ENCODE measurements at regions not wholly inside any gene's neighbourhood (a gene's known extent, or its start where the extent isn't known, plus 50 kb on each side); places are given as distances from the start of the nearest gene placed in this dataset.
"Not testable (repeated sequence)": the region's sequence is repeated elsewhere in the genome, so short reads cannot be mapped to it uniquely, and the experiment has no call there.

DNA sequence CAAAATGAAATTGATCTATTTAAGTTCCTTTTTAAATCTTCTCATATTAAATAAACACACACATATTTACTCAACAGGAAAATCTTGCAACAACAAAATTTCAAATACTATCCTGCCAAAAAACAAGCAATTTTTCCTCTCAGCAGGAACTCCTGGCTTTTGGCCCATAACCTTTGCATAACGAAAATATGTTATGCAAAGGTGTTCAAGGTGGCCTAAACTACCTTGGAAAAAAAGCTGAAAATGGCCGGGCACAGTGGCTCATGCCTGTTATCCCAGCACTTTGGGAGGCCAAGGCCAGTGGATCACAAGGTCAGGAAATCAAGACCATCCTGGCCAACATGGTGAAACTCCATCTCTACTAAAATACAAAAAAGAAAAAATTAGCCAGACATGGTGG lies 424.3 kb upstream of the ZNF337 start:
- DNase-seq (ENCODE audit: low spot score): not testable (repeated sequence)

DNA sequence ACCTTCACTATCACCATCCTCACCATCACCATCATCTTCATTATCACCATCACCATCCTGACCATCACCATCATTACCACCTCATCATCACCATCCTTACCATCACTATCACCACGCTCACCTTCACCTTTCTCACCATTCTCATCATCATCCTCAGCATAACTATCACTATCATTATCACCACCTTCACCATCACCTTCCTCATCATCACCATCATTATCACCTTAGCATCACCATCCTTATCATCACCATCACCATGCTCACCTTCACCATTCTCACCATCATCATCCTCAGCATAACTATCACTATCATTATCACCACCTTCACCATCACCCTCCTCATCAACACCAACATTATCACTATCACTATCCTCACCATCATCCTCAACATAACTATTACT lies 397.8 kb upstream of the ZNF337 start:
- not testable (repeated sequence) for DNase-seq (ENCODE audit: low spot score)

DNA sequence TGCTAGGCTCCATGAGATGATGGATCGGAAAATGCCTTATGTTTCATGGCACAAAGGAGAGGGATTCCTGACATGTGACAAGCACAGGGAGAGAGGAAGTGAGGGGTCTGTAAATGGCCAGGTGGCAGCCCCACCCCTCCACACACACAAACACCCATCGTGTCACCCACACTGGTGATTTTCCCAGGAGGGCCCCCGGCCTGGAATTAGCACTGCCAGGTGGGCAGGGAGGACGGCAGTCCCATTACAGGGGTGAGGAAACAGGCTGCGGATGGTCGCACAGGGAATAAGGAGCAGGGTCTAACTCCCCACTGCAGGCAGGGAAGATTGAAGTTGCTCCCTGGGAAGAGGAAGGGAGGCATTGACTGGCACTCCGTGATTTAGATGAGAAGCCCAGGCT lies 395.3 kb upstream of the ZNF337 start:
- DNase-seq (ENCODE audit: low spot score): not testable (repeated sequence)

- DNase-seq (ENCODE audit: low spot score): not testable (repeated sequence)
These were observed 389.5 kb upstream of the ZNF337 start for GRCh38 chr20:26086195-26086594.

DNA sequence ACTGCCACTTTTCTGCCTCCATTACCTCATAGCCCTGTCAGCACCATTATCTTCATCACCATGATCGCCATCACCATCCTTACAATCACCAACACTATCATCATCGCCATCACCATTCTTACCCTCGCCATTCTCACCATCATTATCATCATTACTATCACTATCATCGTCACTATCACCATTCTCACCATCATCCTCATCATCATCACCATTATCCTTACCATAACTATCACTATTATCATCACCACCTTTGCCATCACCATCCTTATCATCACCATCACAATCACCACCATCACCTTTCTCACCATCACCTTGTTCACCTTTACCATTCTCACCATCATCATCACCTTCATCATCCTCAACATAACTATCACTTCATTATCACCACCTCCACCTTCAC lies 377.3 kb upstream of the ZNF337 start:
- not testable (repeated sequence) for DNase-seq (ENCODE audit: low spot score)

GRCh38 chr20:26059324-26059723 lies 362.7 kb upstream of the ZNF337 start:
- not testable (repeated sequence) for DNase-seq (ENCODE audit: low spot score)

GRCh38 chr20:26058446-26058845 lies 361.8 kb upstream of the ZNF337 start:
- DNase-seq (ENCODE audit: low spot score): not testable (repeated sequence)

- DNase-seq (ENCODE audit: low spot score): not testable (repeated sequence)
These were observed 360.6 kb upstream of the ZNF337 start for GRCh38 chr20:26057135-26057752.

GRCh38 chr20:26025792-26026191 lies 329.1 kb upstream of the ZNF337 start:
- DNase-seq (ENCODE audit: low spot score): not testable (repeated sequence)

- not testable (repeated sequence) for DNase-seq (ENCODE audit: low spot score)
These were observed 314.3 kb upstream of the ZNF337 start for GRCh38 chr20:26010942-26011276.

GRCh38 chr20:26010224-26010941 lies 313.7 kb upstream of the ZNF337 start:
- not testable (repeated sequence) for DNase-seq (ENCODE audit: low spot score)

- DNase-seq (ENCODE audit: low spot score): peak; percentile 54
These were observed 313.0 kb upstream of the ZNF337 start for GRCh38 chr20:26009402-26010223.

- not testable (repeated sequence) for DNase-seq (ENCODE audit: low spot score)
These were observed 311.4 kb upstream of the ZNF337 start for GRCh38 chr20:26008026-26008425.

DNA sequence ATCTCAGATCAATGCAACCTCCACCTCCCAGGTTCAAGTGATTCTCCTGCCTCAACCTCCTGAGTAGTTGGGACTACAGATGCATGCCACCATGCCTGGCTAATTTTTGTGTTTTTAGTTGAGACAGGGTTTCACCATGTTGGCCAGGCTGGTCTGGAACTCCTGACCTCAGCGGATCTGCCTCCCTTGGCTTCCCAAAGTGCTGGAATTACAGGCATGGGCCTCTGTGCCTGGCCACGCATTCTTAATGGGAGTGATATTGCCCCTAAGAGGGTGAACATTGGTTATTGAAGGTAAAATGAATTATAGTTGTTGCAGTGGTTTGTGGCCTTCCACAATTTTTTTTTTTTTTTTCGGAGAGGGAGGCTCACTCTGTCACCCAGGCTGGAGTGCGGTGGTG lies 309.5 kb upstream of the ZNF337 start:
- not testable (repeated sequence) for DNase-seq (ENCODE audit: low spot score)

- not testable (repeated sequence) for DNase-seq (ENCODE audit: low spot score)
These were observed 307.3 kb upstream of the ZNF337 start for GRCh38 chr20:26003959-26004358.

DNA sequence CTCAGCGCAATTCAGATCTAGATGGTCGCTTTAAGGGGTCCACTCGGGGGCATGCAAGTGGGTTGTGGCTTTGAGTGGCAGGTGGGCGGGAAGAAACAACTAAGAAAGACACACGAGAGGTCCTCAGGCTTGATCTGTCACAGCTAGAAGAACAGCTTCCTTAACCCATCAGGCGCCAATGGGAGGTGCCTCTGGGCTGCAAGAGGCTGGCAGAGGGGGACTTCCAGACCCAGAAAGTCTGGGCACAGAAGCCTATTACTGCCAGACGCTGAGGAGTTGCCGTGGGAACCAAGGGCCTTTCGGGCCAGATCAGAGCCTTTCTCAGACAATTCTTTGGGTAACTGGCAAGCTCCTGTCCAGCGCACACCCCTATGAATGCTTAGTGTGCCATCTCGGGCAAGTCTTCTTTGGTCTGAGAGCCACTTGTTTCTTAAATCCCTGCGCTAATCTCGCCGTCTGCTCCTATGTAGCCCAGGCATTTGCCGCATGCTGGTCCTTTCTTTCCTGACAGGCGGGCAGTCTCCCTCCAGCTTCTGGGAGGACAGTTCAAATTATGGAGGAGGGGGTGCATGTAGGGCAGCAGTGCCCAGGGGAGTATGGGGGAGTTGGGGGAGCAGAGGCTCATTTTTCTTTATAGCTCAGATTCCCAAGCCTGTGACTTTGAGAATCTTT lies 300.9 kb upstream of the ZNF337 start:
- DNase-seq (ENCODE audit: low spot score): not testable (repeated sequence)

GRCh38 chr20:25992146-25992545 lies 295.5 kb upstream of the ZNF337 start:
- DNase-seq (ENCODE audit: low spot score): no peak

DNA sequence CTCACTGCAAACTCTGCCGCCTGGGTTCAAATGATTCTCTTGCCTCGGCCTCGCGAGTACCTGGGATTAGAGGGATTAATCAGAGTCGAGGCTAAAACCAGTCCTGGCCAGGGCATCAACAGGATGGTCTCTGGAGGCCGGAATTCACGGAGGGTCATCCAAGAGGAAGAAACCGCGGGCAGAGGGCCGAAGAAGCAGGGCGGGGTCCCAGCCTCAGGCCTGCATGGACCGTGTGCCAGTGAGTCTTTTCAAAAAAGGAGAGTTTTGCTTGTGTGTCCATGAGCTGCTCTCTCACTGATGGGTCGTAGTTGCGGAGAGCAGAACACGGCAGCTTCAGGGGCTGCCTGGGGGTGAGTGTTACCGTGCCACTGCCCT lies 295.1 kb upstream of the ZNF337 start:
- no peak for DNase-seq (ENCODE audit: low spot score)

DNA sequence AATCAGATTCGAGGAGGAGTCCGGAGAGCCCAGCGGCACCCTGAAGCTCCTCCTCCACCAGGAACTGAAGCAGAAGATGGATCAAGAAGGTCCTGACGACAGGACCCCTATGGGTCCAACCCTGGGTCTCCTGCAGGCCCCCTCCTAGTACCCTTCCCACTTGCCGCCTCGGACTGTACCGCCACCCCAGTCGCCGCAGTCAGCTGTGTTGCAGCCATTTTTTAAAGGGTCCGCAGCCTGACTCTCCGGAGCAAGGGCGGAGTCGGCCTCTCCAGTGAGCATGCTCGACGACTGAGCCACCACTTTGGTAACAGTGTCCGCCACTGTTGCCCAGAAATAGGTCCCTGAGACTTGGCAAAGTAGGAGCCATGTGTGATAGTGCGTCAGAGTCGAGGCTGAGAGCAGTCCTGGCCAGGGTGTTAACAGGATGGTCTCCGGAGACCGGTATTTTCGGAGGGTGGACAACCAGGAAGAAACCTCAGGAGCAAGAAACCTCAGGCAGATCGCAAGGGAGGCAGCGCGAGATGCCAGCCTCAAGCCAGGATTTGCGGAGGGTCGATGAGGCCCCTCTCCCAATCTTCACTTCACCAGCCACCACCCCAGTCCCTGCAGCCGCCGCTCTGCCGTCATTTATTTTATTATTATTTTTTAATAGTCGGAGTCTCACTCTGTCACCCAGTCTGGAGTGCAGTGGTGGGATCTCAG lies 294.6 kb upstream of the ZNF337 start:
- DNase-seq (ENCODE audit: low spot score): no peak

DNA sequence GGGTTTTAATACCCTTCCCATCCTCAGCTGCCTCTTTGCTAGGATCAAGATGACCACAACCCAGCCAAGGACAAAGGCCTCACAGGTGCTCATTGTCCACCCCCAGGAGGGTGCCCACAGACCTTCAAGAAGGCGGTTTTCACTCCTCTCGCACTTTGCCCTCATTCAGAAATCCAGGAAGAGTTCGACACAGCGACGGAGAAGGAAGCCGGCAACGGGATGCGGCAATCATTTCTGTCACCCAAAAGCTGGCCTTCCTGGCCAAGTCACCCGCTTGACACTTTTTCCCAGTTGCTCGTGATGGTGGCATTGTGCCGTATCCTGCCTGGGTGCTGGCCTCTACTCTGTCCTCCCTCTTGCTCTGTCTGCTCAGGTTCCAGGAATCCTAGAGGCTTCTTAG lies 293.0 kb upstream of the ZNF337 start:
- not testable (repeated sequence) for DNase-seq (ENCODE audit: low spot score)

- DNase-seq (ENCODE audit: low spot score): no peak
These were observed 292.5 kb upstream of the ZNF337 start for GRCh38 chr20:25989196-25989595.
